IMR-90 (cell line): ENCODE measurements at regions not wholly inside any gene's neighbourhood (a gene's known extent, or its start where the extent isn't known, plus 50 kb on each side); places are given as distances from the start of the nearest gene placed in this dataset.

Experiments
- ATAC-seq: fragments of 200-7000 bp; cut with Tn5 transposase; 2 replicates; pipeline ENCODE4 v1.9.1; 2020; ENCODE audit warnings: low read depth, mild to moderate bottlenecking, moderate library complexity
- BruUV-seq: library from RNA; stranded (reverse); fragments of 400-500 nt; replicated peaks from 2 replicates; lab custom pipeline; 2021; lab: Mats Ljungman, UMichigan
- CTCF ChIA-PET: fragments of 300-600 bp; formaldehyde crosslinking; extraction: SDS; loops from one replicate; lab custom pipeline; 2021; ENCODE audit warnings: antibody characterized with exemption; lab: Yijun Ruan, JAX
- POLR2A ChIA-PET: fragments of 300-600 bp; sonication (Branson Sonifier 250); formaldehyde crosslinking; loops from one replicate; lab custom pipeline; 2022; ENCODE audit warnings: antibody characterized with exemption; ENCODE audit not compliant: unreplicated experiment; lab: Charles Lee
- DNase-seq: peaks from one replicate; pipeline ENCODE4 v3.0.0; 2013
- H2AFZ ChIP-seq: replicated peaks from 2 replicates; pipeline ENCODE3; 2013; ENCODE audit warnings: low read length, mild to moderate bottlenecking; ENCODE audit not compliant: poor library complexity
- H2AK5ac ChIP-seq: 2 replicates; pipeline ENCODE4 v1.6.1; 2013; ENCODE audit warnings: low read depth, low read length, inconsistent platforms
- H2AK9ac ChIP-seq: replicated peaks from 2 replicates; pipeline ENCODE3; 2013; ENCODE audit warnings: mild to moderate bottlenecking, low read depth, low read length, moderate library complexity; ENCODE audit not compliant: poor library complexity
- H2BK120ac ChIP-seq: 2 replicates; pipeline ENCODE4 v1.6.1; 2013; ENCODE audit warnings: low read depth, low read length, inconsistent platforms
- H2BK15ac ChIP-seq: 3 replicates; pipeline ENCODE4 v1.6.1; 2013; ENCODE audit warnings: low read depth, low read length, inconsistent platforms
- H2BK20ac ChIP-seq: 2 replicates; pipeline ENCODE4 v1.6.1; 2013; ENCODE audit warnings: low read depth, mild to moderate bottlenecking, inconsistent platforms, low read length, moderate library complexity
- H2BK5ac ChIP-seq: 2 replicates; pipeline ENCODE4 v1.6.1; 2013; ENCODE audit warnings: mild to moderate bottlenecking, low read depth, low read length, inconsistent platforms; ENCODE audit not compliant: poor library complexity, severe bottlenecking
- H3K14ac ChIP-seq: replicated peaks from 2 replicates; pipeline ENCODE4 v1.6.1; 2013; ENCODE audit warnings: low read depth, low read length, inconsistent platforms
- H3K18ac ChIP-seq: 2 replicates; pipeline ENCODE4 v1.6.1; 2013; ENCODE audit warnings: low read depth, low read length, control low read depth
- H3K23ac ChIP-seq: 2 replicates; pipeline ENCODE4 v1.6.1; 2013; ENCODE audit warnings: low read depth, low read length, inconsistent platforms
- H3K27ac ChIP-seq: 2 replicates; pipeline ENCODE4 v1.5.1; 2013; ENCODE audit warnings: mild to moderate bottlenecking, control low read depth, low read length; ENCODE audit not compliant: insufficient read depth
- H3K27me3 ChIP-seq: 2 replicates; pipeline ENCODE4 v1.6.1; 2013; ENCODE audit warnings: low read length; ENCODE audit not compliant: control insufficient read depth, insufficient read depth
- H3K36me3 ChIP-seq: 2 replicates; pipeline ENCODE4 v1.6.1; 2013; ENCODE audit warnings: low read length, mixed read lengths; ENCODE audit not compliant: control insufficient read depth, insufficient read depth
- H3K4ac ChIP-seq: 2 replicates; pipeline ENCODE4 v1.6.1; 2013; ENCODE audit warnings: low read depth, low read length, inconsistent platforms
- H3K4me1 ChIP-seq: 2 replicates; pipeline ENCODE4 v1.6.1; 2013; ENCODE audit warnings: low read length, mixed read lengths; ENCODE audit not compliant: control insufficient read depth, insufficient read depth
- H3K4me2 ChIP-seq: 2 replicates; pipeline ENCODE4 v1.6.1; 2013; ENCODE audit warnings: low read depth, mild to moderate bottlenecking, control low read depth, low read length, moderate library complexity
- H3K4me3 ChIP-seq: 2 replicates; pipeline ENCODE4 v1.5.1; 2013; ENCODE audit warnings: low read depth, mild to moderate bottlenecking, control low read depth, low read length, moderate library complexity; ENCODE audit not compliant: insufficient read depth
- H3K56ac ChIP-seq: 2 replicates; pipeline ENCODE4 v1.6.1; 2013; ENCODE audit warnings: low read length, inconsistent platforms; ENCODE audit not compliant: insufficient read depth; ENCODE audit errors: extremely low read depth
- H3K79me1 ChIP-seq, 2 experiments: 2 replicates each; pipeline ENCODE4 v1.6.1; 2013; ENCODE audit warnings: low read length in 2 of 2, inconsistent platforms in 1 of 2, low read depth in 1 of 2
- H3K9ac ChIP-seq: 2 replicates; pipeline ENCODE4 v1.6.1; 2013; ENCODE audit warnings: low read depth, low read length, control low read depth
- H3K9me1 ChIP-seq: 2 replicates; pipeline ENCODE4 v1.6.1; 2013; ENCODE audit warnings: low read length, inconsistent platforms; ENCODE audit not compliant: insufficient read depth
- H3K9me3 ChIP-seq: 2 replicates; pipeline ENCODE4 v1.6.1; 2013; ENCODE audit warnings: low read length; ENCODE audit not compliant: control insufficient read depth, insufficient read depth
- H4K20me1 ChIP-seq: 2 replicates; pipeline ENCODE4 v1.6.1; 2013; ENCODE audit warnings: low read length, inconsistent platforms; ENCODE audit not compliant: insufficient read depth
- H4K5ac ChIP-seq: 2 replicates; pipeline ENCODE4 v1.6.1; 2013; ENCODE audit warnings: mild to moderate bottlenecking, low read depth, low read length, control low read depth
- H4K8ac ChIP-seq, 2 experiments: 2 replicates each; pipeline ENCODE4 v1.6.1; 2013; ENCODE audit warnings: low read depth in 2 of 2, low read length in 2 of 2, control low read depth in 1 of 2, inconsistent platforms in 1 of 2
- H4K91ac ChIP-seq: 2 replicates; pipeline ENCODE4 v1.6.1; 2013; ENCODE audit warnings: low read depth, low read length, inconsistent platforms; ENCODE audit not compliant: insufficient read depth
- BHLHE40 ChIP-seq: fragments of 150-350 bp; IDR thresholded peaks from 2 replicates; pipeline ENCODE4 v1.6.1; 2016; ENCODE audit warnings: mild to moderate bottlenecking, low read depth, low read length
- CEBPB ChIP-seq: IDR thresholded peaks from 2 replicates; pipeline ENCODE4 v1.6.1; 2012; ENCODE audit warnings: low read depth, low read length, improper control_type of control experiment
- CHD1 ChIP-seq: IDR thresholded peaks from 2 replicates; pipeline ENCODE4 v1.6.1; 2012; ENCODE audit warnings: low read depth, low read length, improper control_type of control experiment
- FOS ChIP-seq: fragments of 150-350 bp; IDR thresholded peaks from 2 replicates; pipeline ENCODE4 v1.6.1; 2016; ENCODE audit warnings: low read depth, low read length
- MAFK ChIP-seq: IDR thresholded peaks from 2 replicates; pipeline ENCODE4 v1.6.1; 2012; ENCODE audit warnings: low read depth, low read length, improper control_type of control experiment
- MAZ ChIP-seq: IDR thresholded peaks from 2 replicates; pipeline ENCODE4 v1.6.1; 2012; ENCODE audit warnings: low read depth, mild to moderate bottlenecking, low read length, improper control_type of control experiment, moderate library complexity, borderline replicate concordance
- MXI1 ChIP-seq: IDR thresholded peaks from 2 replicates; pipeline ENCODE4 v1.6.1; 2012; ENCODE audit warnings: low read depth, mild to moderate bottlenecking, low read length, moderate library complexity, borderline replicate concordance
- NFE2L2 ChIP-seq: fragments of 150-350 bp; IDR thresholded peaks from 2 replicates; pipeline ENCODE4 v1.6.1; 2016; ENCODE audit warnings: low read depth, mild to moderate bottlenecking, low read length
- POLR2A ChIP-seq: IDR thresholded peaks from 2 replicates; pipeline ENCODE4 v1.6.1; 2012; ENCODE audit warnings: mild to moderate bottlenecking, low read depth, low read length
- RAD21 ChIP-seq: IDR thresholded peaks from 2 replicates; pipeline ENCODE4 v1.6.1; 2012; ENCODE audit warnings: low read length, improper control_type of control experiment
- RCOR1 ChIP-seq: IDR thresholded peaks from 2 replicates; pipeline ENCODE4 v1.6.1; 2012; ENCODE audit warnings: mild to moderate bottlenecking, low read length, improper control_type of control experiment; ENCODE audit not compliant: insufficient replicate concordance
- RFX5 ChIP-seq: IDR thresholded peaks from 2 replicates; pipeline ENCODE4 v1.8.0; 2012; ENCODE audit warnings: low read depth, mild to moderate bottlenecking, low read length, moderate library complexity
- SMC3 ChIP-seq: fragments of 150-350 bp; IDR thresholded peaks from 2 replicates; pipeline ENCODE4 v1.6.1; 2016; ENCODE audit warnings: low read depth, mild to moderate bottlenecking, antibody characterized with exemption, low read length, moderate library complexity
- WGBS, 2 experiments: methylation state at CpG; one replicate each; pipeline versions ENCODE4 v1.1.5 to v1.1.7; 2013; ENCODE audit warnings: missing lambda C conversion rate in 2 of 2; ENCODE audit not compliant: insufficient read length in 1 of 2; ENCODE audit errors: extremely low coverage in 2 of 2; 5-methylcytosine and 5-hydroxymethylcytosine counted together
- dilution Hi-C: fragments of 300-500 bp; cut with HindIII; formaldehyde crosslinking; loops from one replicate; pipeline ENCODE4 v1.14.3; 2018; ENCODE audit warnings: low sequenced_read_pairs; ENCODE audit not compliant: unreplicated experiment
- in situ Hi-C: fragments of 300-500 bp; cut with MboI; formaldehyde crosslinking; loops from 3 replicates; pipeline ENCODE4 v1.14.3; 2019; ENCODE audit warnings: low sequenced_read_pairs, inconsistent platforms, mixed read lengths
- intact Hi-C: fragments of 100-400 bp; cut with micrococcal nuclease; formaldehyde crosslinking; loops from 2 replicates; pipeline ENCODE4 v1.10.0; 2022
- TF ChIP-seq, protein P1 (sequence below): fragments of 150-350 bp; IDR thresholded peaks from 2 replicates; pipeline ENCODE4 v1.6.1; 2016; ENCODE audit warnings: low read depth, mild to moderate bottlenecking, low read length, moderate library complexity, borderline replicate concordance
- TF ChIP-seq, protein P2 (sequence below): fragments of 150-350 bp; IDR thresholded peaks from 2 replicates; pipeline ENCODE4 v1.6.1; 2017; ENCODE audit warnings: mild to moderate bottlenecking, antibody characterized with exemption, low read length, low read depth
- TF ChIP-seq, protein P3 (sequence below): conservative IDR thresholded peaks from 2 replicates; pipeline ENCODE4 v1.5.1; 2012; ENCODE audit warnings: mild to moderate bottlenecking, low read depth, low read length, improper control_type of control experiment

DNA sequence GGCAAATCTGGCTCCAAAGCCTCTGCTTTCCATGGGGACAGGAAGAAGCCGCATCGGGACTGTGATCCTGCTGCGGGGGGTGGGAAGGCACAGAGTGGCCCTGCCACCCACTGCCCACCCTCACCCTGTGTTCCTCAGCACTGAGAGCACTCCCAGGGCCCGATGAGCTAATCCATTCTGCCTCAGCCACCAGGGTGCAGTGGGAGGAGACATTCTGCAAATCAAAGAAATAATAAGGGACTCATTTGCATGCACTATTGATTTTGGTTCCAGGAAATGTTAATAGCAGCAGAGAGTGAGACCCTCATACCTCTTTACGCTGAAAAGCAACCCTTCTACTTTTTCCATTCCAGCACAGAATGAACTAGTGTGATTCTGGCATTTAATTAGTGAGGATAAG, 572.8 kb downstream of the INHBA start:
- intact Hi-C loops = loop anchor here (10.0 kb wide), 1 partner anchor 55 kb away; no protein-coding TSS in a partner anchor
- no peak overlapping the region for H2AFZ ChIP-seq
- H4K8ac ChIP-seq = no peak overlapping the region
- TF ChIP-seq, protein P1, sequence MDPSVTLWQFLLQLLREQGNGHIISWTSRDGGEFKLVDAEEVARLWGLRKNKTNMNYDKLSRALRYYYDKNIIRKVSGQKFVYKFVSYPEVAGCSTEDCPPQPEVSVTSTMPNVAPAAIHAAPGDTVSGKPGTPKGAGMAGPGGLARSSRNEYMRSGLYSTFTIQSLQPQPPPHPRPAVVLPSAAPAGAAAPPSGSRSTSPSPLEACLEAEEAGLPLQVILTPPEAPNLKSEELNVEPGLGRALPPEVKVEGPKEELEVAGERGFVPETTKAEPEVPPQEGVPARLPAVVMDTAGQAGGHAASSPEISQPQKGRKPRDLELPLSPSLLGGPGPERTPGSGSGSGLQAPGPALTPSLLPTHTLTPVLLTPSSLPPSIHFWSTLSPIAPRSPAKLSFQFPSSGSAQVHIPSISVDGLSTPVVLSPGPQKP = no peak
- TF ChIP-seq RCOR1 (no peak), CHD1 (no peak), BHLHE40 (no peak), SMC3 (no peak), RAD21 (no peak), NFE2L2 (no peak), MXI1 (no peak), FOS (no peak), MAZ (no peak), MAFK (no peak), CEBPB (no peak), POLR2A (no peak), RFX5 (no peak)
- TF ChIP-seq, protein P2, sequence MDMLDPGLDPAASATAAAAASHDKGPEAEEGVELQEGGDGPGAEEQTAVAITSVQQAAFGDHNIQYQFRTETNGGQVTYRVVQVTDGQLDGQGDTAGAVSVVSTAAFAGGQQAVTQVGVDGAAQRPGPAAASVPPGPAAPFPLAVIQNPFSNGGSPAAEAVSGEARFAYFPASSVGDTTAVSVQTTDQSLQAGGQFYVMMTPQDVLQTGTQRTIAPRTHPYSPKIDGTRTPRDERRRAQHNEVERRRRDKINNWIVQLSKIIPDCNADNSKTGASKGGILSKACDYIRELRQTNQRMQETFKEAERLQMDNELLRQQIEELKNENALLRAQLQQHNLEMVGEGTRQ = no peak
- TF ChIP-seq, protein P3, sequence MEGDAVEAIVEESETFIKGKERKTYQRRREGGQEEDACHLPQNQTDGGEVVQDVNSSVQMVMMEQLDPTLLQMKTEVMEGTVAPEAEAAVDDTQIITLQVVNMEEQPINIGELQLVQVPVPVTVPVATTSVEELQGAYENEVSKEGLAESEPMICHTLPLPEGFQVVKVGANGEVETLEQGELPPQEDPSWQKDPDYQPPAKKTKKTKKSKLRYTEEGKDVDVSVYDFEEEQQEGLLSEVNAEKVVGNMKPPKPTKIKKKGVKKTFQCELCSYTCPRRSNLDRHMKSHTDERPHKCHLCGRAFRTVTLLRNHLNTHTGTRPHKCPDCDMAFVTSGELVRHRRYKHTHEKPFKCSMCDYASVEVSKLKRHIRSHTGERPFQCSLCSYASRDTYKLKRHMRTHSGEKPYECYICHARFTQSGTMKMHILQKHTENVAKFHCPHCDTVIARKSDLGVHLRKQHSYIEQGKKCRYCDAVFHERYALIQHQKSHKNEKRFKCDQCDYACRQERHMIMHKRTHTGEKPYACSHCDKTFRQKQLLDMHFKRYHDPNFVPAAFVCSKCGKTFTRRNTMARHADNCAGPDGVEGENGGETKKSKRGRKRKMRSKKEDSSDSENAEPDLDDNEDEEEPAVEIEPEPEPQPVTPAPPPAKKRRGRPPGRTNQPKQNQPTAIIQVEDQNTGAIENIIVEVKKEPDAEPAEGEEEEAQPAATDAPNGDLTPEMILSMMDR = no peak
- dilution Hi-C loops = no loop called here
- H3K4me2 ChIP-seq = no peak overlapping the region
- H3K9me1 ChIP-seq = peaks cover 11% of the 10 kb centered on the region
- no peak overlapping the region; the same call in 1 of the 2 replicates for H4K91ac ChIP-seq
- no peak overlapping the region for H2BK5ac ChIP-seq
- ChIA-PET CTCF (no interaction called here), POLR2A (no interaction called here)
- in situ Hi-C loops = no loop called here
- H4K20me1 ChIP-seq = no peaks in the 10 kb centered on the region
- H3K79me1 ChIP-seq = no peaks in the 10 kb centered on the region
- no peak overlapping the region for H3K14ac ChIP-seq
- no peak overlapping the region for H4K5ac ChIP-seq
- no peak overlapping the region for H2AK5ac ChIP-seq
- DNase-seq (no peak), ATAC-seq (no peak)
- no peak overlapping the region for H2BK15ac ChIP-seq
- no peak overlapping the region for H3K18ac ChIP-seq
- no peak overlapping the region for H3K9ac ChIP-seq
- no peak overlapping the region for H2BK20ac ChIP-seq
- no peaks in the 10 kb centered on the region for H3K27me3 ChIP-seq
- no peak overlapping the region for H3K56ac ChIP-seq
- BruUV-seq = no TSS peak
- no peak overlapping the region for H3K4me3 ChIP-seq
- H2AK9ac ChIP-seq = no peak overlapping the region
- WGBS, 2 experiments = no CpG with 5 or more reads among the region's 5 CpGs
- H3K9me3 ChIP-seq = no peaks in the 10 kb centered on the region
- H3K4ac ChIP-seq = no peak overlapping the region
- no peak overlapping the region for H3K27ac ChIP-seq
- no peak overlapping the region for H2BK120ac ChIP-seq
- no peaks in the 10 kb centered on the region for H3K36me3 ChIP-seq
- peaks cover 7% of the 10 kb centered on the region for H3K4me1 ChIP-seq
- H3K23ac ChIP-seq = no peak overlapping the region
